ENCODE measurements at regions not wholly inside any gene's neighbourhood (a gene's known extent, or its start where the extent isn't known, plus 50 kb on each side); places are given as distances from the start of the nearest gene placed in this dataset.

DNA sequence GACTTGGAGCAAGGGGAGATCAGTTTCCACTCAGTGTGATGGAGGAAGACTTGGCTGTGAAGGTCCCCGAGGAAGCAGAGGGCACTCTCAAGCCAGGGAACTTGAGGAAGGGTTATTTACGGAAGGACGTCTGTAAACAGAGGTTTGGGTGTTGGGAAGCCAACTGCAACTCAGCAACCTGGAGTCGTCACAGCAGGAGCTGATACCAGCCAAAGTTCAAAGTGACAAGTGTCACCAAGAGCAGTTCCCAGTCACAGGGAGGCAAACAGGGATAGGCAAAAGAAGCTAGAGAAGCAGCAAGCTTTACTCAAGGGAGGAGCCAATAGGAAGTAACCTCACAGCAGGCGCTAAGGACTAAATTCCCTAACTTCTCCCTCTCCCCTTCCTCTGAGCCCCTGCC lies 205.5 kb downstream of the EFNB2 start:
- no peaks in the 10 kb centered on the region for H3K9me3 ChIP-seq
- peaks cover 2% of the 10 kb centered on the region for H3K4me1 ChIP-seq (ENCODE audit: low read depth)
- TF ChIP-seq, protein P1, sequence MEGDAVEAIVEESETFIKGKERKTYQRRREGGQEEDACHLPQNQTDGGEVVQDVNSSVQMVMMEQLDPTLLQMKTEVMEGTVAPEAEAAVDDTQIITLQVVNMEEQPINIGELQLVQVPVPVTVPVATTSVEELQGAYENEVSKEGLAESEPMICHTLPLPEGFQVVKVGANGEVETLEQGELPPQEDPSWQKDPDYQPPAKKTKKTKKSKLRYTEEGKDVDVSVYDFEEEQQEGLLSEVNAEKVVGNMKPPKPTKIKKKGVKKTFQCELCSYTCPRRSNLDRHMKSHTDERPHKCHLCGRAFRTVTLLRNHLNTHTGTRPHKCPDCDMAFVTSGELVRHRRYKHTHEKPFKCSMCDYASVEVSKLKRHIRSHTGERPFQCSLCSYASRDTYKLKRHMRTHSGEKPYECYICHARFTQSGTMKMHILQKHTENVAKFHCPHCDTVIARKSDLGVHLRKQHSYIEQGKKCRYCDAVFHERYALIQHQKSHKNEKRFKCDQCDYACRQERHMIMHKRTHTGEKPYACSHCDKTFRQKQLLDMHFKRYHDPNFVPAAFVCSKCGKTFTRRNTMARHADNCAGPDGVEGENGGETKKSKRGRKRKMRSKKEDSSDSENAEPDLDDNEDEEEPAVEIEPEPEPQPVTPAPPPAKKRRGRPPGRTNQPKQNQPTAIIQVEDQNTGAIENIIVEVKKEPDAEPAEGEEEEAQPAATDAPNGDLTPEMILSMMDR (IDR thresholded peaks at IDR 0.05), result no peak
- peak in 2 of 3 donors; percentile 63 for DNase-seq
- H3K36me3 ChIP-seq (ENCODE audit: low read depth), result no peaks in the 10 kb centered on the region
- ATAC-seq, result peak; percentile 98
- intact Hi-C loops (cut with DNase I, micrococcal nuclease), result no loop called here
- no peak overlapping the region for H3K4me3 ChIP-seq

DNA sequence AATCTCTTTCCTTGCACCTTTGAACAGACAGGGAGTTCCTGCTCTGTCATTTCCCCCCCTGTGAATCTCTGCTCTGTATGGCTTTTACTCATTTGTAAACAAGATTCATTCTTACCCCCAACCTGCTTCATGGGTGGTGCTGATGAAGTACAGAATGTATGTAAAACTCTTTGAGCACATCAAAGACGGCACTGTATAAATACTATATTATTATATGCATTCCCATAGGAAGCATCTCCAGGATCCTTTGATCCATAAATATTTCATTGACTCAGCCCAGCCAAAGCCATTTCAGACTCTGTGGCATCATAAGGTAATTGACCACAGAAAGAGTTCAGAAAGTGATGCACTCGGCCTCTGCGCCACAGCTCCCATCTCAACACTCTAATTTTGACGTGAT lies 208.7 kb downstream of the EFNB2 start:
- Histone ChIP-seq H3K9me3 (peaks cover 11% of the 10 kb centered on the region), H3K4me1 (ENCODE audit: low read depth) (peaks cover 2% of the 10 kb centered on the region), H3K36me3 (ENCODE audit: low read depth) (no peaks in the 10 kb centered on the region), H3K4me3 (no peak overlapping the region)
- DNase-seq (no peak), ATAC-seq (no peak)
- TF ChIP-seq, protein P1 (IDR thresholded peaks at IDR 0.05), result no peak
- intact Hi-C loops (cut with DNase I, micrococcal nuclease), result no loop called here

DNA sequence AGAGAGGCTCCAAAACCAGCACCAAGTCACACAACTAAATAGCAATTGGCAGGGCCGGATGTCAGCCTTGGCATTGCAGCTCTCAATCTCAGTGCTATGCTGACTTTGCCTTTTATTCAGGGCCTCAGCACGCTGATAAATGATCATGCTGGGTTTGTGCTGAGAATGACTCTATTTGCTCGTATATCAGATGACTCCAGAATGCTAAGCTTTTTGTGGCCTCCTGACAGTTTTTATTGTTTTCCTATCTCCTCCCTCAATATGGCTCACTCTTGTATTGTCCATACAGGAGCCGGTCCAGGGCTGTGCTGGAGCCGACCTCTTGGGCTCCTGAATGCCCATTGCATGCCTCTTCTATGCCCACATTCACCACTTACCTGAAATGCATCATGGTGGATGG lies 211.0 kb downstream of the EFNB2 start:
- Histone ChIP-seq H3K9me3 (peaks cover 11% of the 10 kb centered on the region), H3K4me3 (no peak overlapping the region), H3K4me1 (ENCODE audit: low read depth) (no peaks in the 10 kb centered on the region), H3K36me3 (ENCODE audit: low read depth) (no peaks in the 10 kb centered on the region)
- ATAC-seq, result no peak
- intact Hi-C loops (cut with DNase I, micrococcal nuclease), result no loop called here
- DNase-seq, result no peak
- TF ChIP-seq, protein P1 (IDR thresholded peaks at IDR 0.05), result no peak

- Histone ChIP-seq H3K9me3 (peaks cover 11% of the 10 kb centered on the region), H3K36me3 (ENCODE audit: low read depth) (no peaks in the 10 kb centered on the region), H3K4me3 (no peak overlapping the region), H3K4me1 (ENCODE audit: low read depth) (no peaks in the 10 kb centered on the region)
- intact Hi-C loops (cut with DNase I, micrococcal nuclease), result no loop called here
- TF ChIP-seq, protein P1 (IDR thresholded peaks at IDR 0.05), result no peak
- no peak for ATAC-seq
- DNase-seq, result no peak
These were observed 212.8 kb downstream of the EFNB2 start for GRCh38 chr13:106322628-106323027.

DNA sequence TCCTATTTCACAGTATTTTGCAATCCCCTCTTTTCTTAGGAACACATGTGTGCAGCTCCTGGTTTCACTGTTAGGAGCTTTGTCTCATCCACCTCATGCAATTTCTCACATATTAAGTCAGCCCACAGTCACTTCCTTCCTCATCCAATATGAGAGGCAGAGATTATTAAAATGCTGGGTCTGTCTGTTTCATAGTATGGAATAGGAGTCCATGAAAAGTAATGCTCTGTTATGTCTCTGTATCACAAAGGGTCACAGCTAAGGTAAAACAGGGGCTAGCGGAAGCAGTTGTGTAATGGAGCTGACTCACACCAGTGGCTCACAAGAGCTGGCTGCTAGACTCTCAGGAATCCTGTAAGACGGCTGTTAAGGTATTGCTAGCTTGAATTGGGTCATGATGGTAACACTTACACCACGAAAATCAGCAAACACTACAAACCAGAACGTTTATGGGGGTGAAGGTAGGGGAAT lies 216.5 kb downstream of the EFNB2 start:
- no peak for ATAC-seq
- DNase-seq, result no peak
- H3K9me3 ChIP-seq, result peaks cover 11% of the 10 kb centered on the region
- no peaks in the 10 kb centered on the region for H3K4me1 ChIP-seq (ENCODE audit: low read depth)
- no peaks in the 10 kb centered on the region for H3K36me3 ChIP-seq (ENCODE audit: low read depth)
- TF ChIP-seq, protein P1 (IDR thresholded peaks at IDR 0.05), result no peak
- intact Hi-C loops (cut with DNase I, micrococcal nuclease), result no loop called here
- H3K4me3 ChIP-seq, result no peak overlapping the region

GRCh38 chr13:106314417-106314816 lies 221.0 kb downstream of the EFNB2 start:
- ATAC-seq (no peak), DNase-seq (no peak)
- Histone ChIP-seq H3K9me3 (no peaks in the 10 kb centered on the region), H3K36me3 (ENCODE audit: low read depth) (no peaks in the 10 kb centered on the region), H3K4me1 (ENCODE audit: low read depth) (no peaks in the 10 kb centered on the region), H3K4me3 (no peak overlapping the region)
- TF ChIP-seq, protein P1 (IDR thresholded peaks at IDR 0.05), result no peak
- intact Hi-C loops (cut with DNase I, micrococcal nuclease), result no loop called here
